ENCODE measurements at regions not wholly inside any gene's neighbourhood (a gene's known extent, or its start where the extent isn't known, plus 50 kb on each side); places are given as distances from the start of the nearest gene placed in this dataset.

GRCh38 chr11:90783111-90783510 is 560.3 kb upstream of the CHORDC1 start:
- H3K79me2 ChIP-seq (ENCODE audit: control insufficient read depth, low read length), result no peaks in the 10 kb centered on the region
- no peaks in the 10 kb centered on the region for H3K9me3 ChIP-seq (ENCODE audit: control insufficient read depth, insufficient read depth, low read length)
- TF ChIP-seq EZH2phosphoT487 (IDR thresholded peaks at IDR 0.05; ENCODE audit: borderline replicate concordance, low read length), result no peak
- TF ChIP-seq, protein P1, sequence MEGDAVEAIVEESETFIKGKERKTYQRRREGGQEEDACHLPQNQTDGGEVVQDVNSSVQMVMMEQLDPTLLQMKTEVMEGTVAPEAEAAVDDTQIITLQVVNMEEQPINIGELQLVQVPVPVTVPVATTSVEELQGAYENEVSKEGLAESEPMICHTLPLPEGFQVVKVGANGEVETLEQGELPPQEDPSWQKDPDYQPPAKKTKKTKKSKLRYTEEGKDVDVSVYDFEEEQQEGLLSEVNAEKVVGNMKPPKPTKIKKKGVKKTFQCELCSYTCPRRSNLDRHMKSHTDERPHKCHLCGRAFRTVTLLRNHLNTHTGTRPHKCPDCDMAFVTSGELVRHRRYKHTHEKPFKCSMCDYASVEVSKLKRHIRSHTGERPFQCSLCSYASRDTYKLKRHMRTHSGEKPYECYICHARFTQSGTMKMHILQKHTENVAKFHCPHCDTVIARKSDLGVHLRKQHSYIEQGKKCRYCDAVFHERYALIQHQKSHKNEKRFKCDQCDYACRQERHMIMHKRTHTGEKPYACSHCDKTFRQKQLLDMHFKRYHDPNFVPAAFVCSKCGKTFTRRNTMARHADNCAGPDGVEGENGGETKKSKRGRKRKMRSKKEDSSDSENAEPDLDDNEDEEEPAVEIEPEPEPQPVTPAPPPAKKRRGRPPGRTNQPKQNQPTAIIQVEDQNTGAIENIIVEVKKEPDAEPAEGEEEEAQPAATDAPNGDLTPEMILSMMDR (IDR thresholded peaks at IDR 0.05; ENCODE audit: low read depth, low read length, poor library complexity, severe bottlenecking), result no peak
- no peak overlapping the region for H3K27ac ChIP-seq (ENCODE audit: low read depth, low read length)
- no peaks in the 10 kb centered on the region for H3K36me3 ChIP-seq (ENCODE audit: control insufficient read depth, low read length)
- no peaks in the 10 kb centered on the region for H3K4me1 ChIP-seq (ENCODE audit: control insufficient read depth, low read length)
- no peaks in the 10 kb centered on the region for H4K20me1 ChIP-seq (ENCODE audit: control insufficient read depth, insufficient read depth, low read depth, low read length)
- no peak overlapping the region for H3K4me2 ChIP-seq (ENCODE audit: low read length)
- H3K9me2 ChIP-seq (replicated peaks; ENCODE audit: control insufficient read depth, low read length), result no peaks in the 10 kb centered on the region
- no peaks in the 10 kb centered on the region for H3K27me3 ChIP-seq (ENCODE audit: control insufficient read depth, low read length)
- H3F3A ChIP-seq (ENCODE audit: control insufficient read depth, insufficient read depth), result no peaks in the 10 kb centered on the region
- H3K4me3 ChIP-seq (ENCODE audit: low read length), result no peak overlapping the region

DNA sequence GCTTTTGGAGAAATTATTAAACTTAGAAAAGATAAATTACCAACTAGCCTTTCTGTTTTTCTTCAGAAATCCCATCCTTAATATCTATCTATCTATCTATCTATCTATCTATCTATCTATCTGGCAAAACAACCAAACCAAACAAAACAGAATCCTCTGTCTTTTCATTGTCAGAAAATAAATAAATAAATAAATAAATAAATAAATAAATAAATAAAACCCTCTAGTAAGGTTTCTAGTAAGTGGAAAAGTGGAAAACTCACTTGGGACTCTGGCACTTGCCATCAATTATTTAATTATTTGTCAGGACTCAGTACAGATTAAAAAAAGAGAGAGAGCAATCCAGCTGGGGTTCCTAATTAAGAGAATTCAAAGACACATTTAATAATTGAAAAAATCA is 556.2 kb upstream of the CHORDC1 start:
- H3F3A ChIP-seq (ENCODE audit: control insufficient read depth, insufficient read depth), result no peaks in the 10 kb centered on the region
- H3K4me3 ChIP-seq (ENCODE audit: low read length), result no peak overlapping the region
- no peaks in the 10 kb centered on the region for H3K4me1 ChIP-seq (ENCODE audit: control insufficient read depth, low read length)
- H3K36me3 ChIP-seq (ENCODE audit: control insufficient read depth, low read length), result no peaks in the 10 kb centered on the region
- no peak overlapping the region for H3K4me2 ChIP-seq (ENCODE audit: low read length)
- no peaks in the 10 kb centered on the region for H3K27me3 ChIP-seq (ENCODE audit: control insufficient read depth, low read length)
- TF ChIP-seq, protein P1 (IDR thresholded peaks at IDR 0.05; ENCODE audit: low read depth, low read length, poor library complexity, severe bottlenecking), result no peak
- no peak for TF ChIP-seq EZH2phosphoT487 (IDR thresholded peaks at IDR 0.05; ENCODE audit: borderline replicate concordance, low read length)
- no peaks in the 10 kb centered on the region for H4K20me1 ChIP-seq (ENCODE audit: control insufficient read depth, insufficient read depth, low read depth, low read length)
- H3K9me2 ChIP-seq (replicated peaks; ENCODE audit: control insufficient read depth, low read length), result no peaks in the 10 kb centered on the region
- peaks cover 7% of the 10 kb centered on the region; the same call in 1 of the 2 replicates for H3K9me3 ChIP-seq (ENCODE audit: control insufficient read depth, insufficient read depth, low read length)
- no peak overlapping the region for H3K27ac ChIP-seq (ENCODE audit: low read depth, low read length)
- no peaks in the 10 kb centered on the region for H3K79me2 ChIP-seq (ENCODE audit: control insufficient read depth, low read length)

DNA sequence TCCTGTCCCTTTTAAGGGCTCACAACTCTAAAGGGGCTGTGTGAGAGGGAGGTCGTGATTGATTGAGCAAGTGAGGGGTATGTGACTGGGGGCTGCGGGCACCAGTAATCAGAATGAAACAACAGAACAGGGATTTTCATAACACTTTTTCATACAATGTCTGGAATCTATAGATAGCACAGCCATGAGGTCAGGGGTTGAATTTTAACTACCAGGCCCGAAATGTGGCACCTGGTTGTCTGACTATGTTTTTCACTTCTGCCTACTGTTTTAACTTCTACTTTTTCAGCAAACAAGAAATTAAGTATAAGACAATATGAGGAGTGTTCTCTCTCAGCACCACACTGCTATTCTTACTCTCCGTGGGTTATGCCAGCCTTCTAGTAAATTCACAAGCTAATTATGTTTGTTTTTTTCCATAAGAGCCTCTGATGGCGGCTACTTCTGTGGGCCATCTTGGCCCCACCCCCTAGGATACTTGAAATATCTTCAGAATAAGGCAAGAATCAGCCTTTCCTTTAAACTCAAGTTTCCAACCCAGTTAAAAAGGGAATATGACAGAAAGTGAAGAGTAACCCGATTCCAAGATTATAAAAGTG is 552.8 kb upstream of the CHORDC1 start:
- Histone ChIP-seq H3K36me3 (ENCODE audit: control insufficient read depth, low read length) (no peaks in the 10 kb centered on the region), H3K4me3 (ENCODE audit: low read length) (no peak overlapping the region), H3K79me2 (ENCODE audit: control insufficient read depth, low read length) (no peaks in the 10 kb centered on the region), H3K9me3 (ENCODE audit: control insufficient read depth, insufficient read depth, low read length) (peaks cover 7% of the 10 kb centered on the region; the same call in 1 of the 2 replicates), H3K27ac (ENCODE audit: low read depth, low read length) (no peak overlapping the region), H3K4me1 (ENCODE audit: control insufficient read depth, low read length) (no peaks in the 10 kb centered on the region), H4K20me1 (ENCODE audit: control insufficient read depth, insufficient read depth, low read depth, low read length) (no peaks in the 10 kb centered on the region), H3K27me3 (ENCODE audit: control insufficient read depth, low read length) (no peaks in the 10 kb centered on the region), H3F3A (ENCODE audit: control insufficient read depth, insufficient read depth) (no peaks in the 10 kb centered on the region), H3K9me2 (replicated peaks; ENCODE audit: control insufficient read depth, low read length) (no peaks in the 10 kb centered on the region), H3K4me2 (ENCODE audit: low read length) (no peak overlapping the region)
- no peak for TF ChIP-seq EZH2phosphoT487 (IDR thresholded peaks at IDR 0.05; ENCODE audit: borderline replicate concordance, low read length)
- TF ChIP-seq, protein P1 (IDR thresholded peaks at IDR 0.05; ENCODE audit: low read depth, low read length, poor library complexity, severe bottlenecking), result no peak

All from DOHH2 (cell line).